GM10248 (cell line): ENCODE measurements at regions not wholly inside any gene's neighbourhood (a gene's known extent, or its start where the extent isn't known, plus 50 kb on each side); places are given as distances from the start of the nearest gene placed in this dataset.

Experiments used
- CTCF ChIA-PET: fragments of 300-600 bp; sonication (Branson Sonifier 250); formaldehyde crosslinking; extraction: SDS; loops from one replicate; lab custom pipeline; 2021; ENCODE audit warnings: antibody characterized with exemption; lab: Yijun Ruan, JAX
- POLR2A ChIA-PET: fragments of 350-650 bp; sonication (Branson Sonifier 250); formaldehyde crosslinking; extraction: SDS; loops from one replicate; lab custom pipeline; 2020; ENCODE audit warnings: antibody characterized with exemption; lab: Yijun Ruan, JAX
- DNase-seq: peaks from one replicate; pipeline ENCODE4 v3.0.0; 2012; ENCODE audit errors: extremely low spot score
- TF ChIP-seq, protein P1 (sequence below): IDR thresholded peaks from 2 replicates; pipeline ENCODE4 v1.5.1; 2012; ENCODE audit warnings: mild to moderate bottlenecking, low read depth; ENCODE audit errors: extremely low read depth, missing control alignments, control extremely low read depth

DNA sequence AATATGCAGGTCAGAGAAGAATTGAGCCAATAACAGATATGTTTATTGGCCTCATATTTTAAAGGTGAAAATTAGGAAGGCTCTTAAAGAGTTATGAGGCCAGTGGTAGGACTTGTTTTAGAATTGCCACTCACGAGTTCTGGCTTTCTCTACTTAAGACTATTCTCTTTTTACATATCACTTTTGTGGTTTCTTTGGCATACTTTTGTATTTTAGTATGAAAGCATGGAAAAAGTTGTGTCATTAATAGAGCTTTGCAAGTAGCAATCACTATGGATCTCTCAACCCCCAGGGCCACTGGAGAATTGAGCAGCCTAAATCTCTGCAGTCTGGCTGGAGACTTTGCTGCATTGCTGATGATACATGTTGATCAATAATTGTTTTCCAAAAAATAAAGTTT lies 64.6 kb upstream of the SOX21 start:
- DNase-seq: no peak
- TF ChIP-seq, protein P1, sequence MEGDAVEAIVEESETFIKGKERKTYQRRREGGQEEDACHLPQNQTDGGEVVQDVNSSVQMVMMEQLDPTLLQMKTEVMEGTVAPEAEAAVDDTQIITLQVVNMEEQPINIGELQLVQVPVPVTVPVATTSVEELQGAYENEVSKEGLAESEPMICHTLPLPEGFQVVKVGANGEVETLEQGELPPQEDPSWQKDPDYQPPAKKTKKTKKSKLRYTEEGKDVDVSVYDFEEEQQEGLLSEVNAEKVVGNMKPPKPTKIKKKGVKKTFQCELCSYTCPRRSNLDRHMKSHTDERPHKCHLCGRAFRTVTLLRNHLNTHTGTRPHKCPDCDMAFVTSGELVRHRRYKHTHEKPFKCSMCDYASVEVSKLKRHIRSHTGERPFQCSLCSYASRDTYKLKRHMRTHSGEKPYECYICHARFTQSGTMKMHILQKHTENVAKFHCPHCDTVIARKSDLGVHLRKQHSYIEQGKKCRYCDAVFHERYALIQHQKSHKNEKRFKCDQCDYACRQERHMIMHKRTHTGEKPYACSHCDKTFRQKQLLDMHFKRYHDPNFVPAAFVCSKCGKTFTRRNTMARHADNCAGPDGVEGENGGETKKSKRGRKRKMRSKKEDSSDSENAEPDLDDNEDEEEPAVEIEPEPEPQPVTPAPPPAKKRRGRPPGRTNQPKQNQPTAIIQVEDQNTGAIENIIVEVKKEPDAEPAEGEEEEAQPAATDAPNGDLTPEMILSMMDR: no peak
- ChIA-PET CTCF (no interaction called here), POLR2A (no interaction called here)

DNA sequence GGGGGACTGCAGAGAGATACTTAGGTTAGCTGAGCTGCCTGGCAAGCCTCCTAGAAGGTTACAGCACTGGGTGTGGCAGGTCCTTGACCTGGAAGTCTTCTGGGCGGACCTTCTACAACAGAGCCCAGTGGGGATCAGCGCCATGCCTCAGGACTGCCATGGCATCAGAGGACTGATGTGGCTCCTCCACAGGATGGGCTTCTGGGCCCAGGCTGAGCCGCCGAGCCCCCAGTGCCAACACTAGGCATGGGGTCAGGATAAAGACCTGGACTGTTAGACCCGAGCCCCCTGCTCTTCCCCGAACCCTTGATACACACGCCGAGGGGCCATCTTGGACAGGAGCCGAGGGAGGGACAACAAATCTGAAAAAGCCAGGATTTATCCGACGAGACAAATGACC lies 64.0 kb upstream of the SOX21 start:
- no peak for DNase-seq
- ChIA-PET CTCF (no interaction called here), POLR2A (no interaction called here)
- TF ChIP-seq, protein P1: no peak

DNA sequence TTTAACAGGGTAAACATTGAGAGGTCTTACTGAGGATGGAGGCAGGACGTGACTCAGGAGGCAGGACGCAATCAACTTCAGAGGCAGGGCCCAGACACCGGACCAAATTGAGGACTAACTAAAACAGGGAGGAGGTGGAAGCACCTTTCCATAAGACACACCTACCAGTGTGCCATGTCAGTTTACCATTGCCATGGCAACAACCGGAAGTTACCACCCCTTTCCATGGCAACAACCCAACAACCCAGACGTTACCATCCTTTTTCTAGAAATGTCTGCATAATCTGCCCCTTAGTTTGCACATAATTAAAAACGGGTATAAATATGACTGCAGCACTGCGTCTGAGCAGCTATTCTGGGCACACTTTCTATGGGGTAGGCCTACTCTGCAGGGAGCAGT lies 53.5 kb upstream of the SOX21 start:
- no peak for DNase-seq
- POLR2A ChIA-PET: no interaction called here
- TF ChIP-seq, protein P1: no peak

DNA sequence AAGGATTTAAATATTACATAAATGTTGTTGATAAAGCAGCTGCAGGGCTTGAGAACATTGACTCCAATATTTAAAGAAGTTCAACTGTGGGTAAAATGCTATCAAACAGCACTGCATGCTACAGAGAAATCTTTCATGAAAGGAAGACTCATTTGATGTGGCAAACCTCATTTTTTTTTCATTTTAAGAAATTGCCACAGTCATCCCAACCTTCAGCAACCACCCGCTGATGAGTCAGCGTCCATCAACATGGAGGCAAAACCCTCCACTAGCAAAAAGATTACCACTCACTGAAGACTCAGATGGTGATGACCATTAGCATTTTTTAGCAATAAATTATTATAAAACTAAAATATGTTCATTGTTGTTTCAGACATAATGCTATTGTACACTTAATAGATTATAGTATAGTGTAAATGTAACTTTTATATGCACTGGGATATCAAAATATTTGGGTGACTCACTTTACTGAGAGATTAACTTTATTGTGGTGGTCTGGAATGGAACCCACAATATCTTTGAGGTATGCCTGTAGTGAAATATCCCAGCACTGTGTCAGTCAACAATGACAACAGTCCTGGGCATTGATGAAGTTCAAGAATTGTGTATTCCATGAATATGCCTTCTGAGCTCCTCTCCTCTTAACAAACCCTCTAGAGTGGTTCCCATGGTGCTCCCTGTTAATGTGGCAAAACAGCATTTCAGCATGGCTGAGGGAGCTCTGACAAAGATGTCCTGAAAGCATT lies 52.4 kb upstream of the SOX21 start:
- ChIA-PET POLR2A (no interaction called here), CTCF (no interaction called here)
- TF ChIP-seq, protein P1: no peak
- DNase-seq: no peak

More for the DNA sequence above, 53.5 kb upstream of the SOX21 start:
- CTCF ChIA-PET: no interaction called here
